Fibroblast of peridontal ligament (primary cell): ENCODE measurements at regions not wholly inside any gene's neighbourhood (a gene's known extent, or its start where the extent isn't known, plus 50 kb on each side); places are given as distances from the start of the nearest gene placed in this dataset.
A peak's percentile ranks its signal among the peaks of the same experiment; 100 is the strongest.

Experiments
- DNase-seq: peaks from one replicate; pipeline ENCODE4 v3.0.0-alpha.2; 2010; ENCODE audit errors: extremely low read depth

DNA sequence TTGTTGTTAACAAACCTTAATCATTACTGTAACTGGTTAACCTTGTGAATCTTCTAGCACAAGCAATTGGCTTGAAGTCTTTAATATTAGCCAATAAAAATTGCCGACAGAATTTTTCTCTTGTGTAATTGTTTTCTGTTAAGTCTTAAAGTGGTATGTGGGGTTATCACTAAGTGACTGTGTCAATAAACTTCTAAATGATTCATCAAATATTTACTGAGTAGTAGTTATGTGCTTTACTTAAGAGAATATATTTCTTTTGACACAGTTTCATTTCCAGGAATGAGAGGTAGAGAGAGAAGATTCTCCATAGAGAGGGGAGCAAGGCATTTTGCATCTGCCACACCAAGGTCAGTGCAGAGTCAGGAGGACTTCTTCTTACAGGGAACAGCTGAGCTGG lies 2361.6 kb upstream of the AGA start:
- DNase-seq = no peak

DNA sequence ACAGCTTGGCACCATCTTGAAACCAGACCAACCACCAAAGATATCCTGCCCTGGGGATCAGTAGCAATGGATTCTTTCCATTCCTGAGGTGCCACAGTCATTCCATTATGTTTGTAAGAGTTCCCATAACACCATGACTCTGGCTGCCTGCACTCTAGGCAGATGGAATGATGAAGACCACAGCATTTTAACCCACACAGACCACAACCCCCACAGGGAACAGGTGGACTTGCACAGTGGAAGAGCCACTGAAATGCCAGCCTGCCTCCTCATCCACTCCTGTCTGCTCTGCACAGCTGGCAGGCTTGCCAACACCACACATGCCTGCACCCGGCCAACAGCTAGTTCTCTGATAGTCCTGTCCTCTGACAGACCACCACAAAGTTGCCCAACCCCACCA lies 2362.2 kb upstream of the AGA start:
- no peak for DNase-seq

DNA sequence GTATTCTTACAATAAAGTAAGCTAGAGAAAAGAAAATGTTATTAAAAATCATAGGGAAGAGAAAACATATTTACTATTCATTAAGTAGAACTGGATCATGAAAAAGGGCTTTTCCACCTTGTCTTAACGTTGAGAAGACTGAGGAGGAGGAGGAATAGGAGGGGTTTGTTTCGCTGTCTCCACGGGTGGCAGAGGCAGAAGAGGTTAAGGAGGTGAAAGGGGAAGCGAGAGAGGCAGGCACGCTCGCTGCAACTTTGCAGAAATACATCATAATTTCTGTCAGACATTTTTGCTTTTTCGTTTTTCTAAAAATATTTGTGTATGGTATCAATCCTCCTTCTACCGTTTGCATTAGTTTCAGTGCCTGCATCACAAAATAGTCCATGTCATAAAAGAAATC lies 2375.1 kb upstream of the AGA start:
- no peak for DNase-seq

DNA sequence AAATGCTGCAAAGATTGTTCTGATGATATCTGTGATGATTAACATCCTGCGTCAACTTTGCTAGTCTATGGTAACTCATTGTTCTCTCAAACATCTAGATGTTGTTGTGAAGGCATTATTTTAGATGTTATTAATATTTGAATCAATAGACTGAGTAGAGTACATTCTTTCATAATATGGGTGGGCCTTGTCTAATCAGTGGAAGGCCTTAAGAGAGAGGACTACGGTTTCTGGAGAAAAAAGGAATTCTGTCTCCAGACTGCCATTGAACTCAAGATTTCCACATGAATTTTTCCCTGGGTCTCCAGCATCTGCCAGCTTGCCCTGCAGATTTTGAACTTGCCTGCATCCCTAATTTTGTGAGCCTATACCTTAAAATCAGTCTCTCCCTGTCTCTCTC lies 2381.1 kb upstream of the AGA start:
- DNase-seq = no peak

DNA sequence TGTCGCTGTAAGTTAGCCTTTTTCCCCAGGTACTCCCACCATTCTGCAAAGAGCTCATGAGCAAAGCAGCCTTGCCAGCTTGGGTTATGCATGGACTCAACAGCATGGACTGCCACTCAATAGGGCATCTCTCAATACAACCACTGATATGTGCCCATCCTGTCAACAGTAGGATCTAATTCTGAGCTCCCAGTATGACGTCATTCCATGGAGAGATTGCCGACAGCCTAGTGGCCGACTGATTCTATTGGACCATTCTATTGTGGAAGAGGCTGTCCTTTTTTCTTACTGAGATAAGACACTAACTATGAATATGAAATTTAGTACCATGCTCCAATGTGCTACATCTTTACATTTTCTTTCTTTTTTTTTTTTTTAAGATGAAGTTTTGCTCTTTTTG lies 2389.0 kb upstream of the AGA start:
- no peak for DNase-seq

DNA sequence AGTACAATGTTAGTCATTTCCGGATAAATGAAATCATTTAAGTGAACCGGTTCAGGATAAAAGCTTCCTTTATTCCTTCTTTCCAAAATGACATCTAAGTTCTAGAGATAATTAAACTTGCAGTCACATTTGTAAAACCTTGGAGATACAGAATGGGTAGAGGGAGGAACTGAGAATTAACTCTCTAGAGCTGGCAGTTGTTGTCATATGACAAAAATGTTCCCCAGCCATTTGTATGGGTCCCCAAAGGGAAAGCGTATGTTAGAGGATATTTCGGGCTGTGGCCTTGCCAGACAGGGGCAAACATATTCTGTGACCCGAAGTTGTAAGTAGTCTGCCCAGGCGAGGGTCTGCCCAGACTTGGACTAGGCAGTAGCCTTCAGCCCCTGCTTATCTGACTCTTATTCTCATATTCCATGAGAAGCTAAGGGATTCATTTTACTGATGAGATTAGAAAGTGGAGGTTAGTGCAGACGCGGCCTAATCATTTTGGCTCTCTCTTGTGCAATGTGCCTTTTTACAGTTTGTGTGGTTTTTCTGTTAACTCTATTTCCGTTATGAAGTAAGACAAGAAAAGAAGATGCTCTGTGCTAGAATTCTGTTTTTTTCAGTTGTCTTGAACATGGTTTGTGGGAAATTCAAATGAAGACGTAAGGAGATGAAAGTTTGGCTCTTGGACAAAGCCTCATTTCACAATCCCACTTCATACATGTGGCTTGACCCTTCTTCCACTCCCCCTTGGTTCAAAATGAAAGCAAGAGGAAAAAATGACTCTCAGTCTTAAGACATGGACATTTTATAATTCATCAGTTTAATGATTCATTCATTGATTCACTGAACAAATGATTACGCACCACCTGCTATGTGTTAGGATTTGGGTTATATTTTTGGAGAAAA lies 2394.2 kb upstream of the AGA start:
- peak; percentile 48 for DNase-seq

DNA sequence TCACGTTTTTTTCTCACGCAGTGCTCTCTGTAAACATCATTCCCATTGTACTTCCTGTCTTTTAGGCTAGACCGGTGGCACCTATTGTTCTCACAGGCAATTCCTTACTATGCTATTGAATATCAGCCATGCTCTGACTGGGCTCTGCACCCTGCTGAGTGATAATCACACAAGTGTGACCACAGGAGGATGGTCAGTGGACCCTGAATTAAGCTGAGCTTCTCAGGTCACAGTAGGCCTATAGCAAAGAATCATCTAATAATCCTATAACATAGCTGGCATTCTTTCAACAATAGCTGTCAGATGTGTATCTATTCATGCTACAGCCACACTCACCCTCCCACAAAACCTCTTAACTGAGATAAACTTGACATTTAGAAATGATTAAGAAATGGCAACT lies 2399.8 kb upstream of the TENM3 start:
- DNase-seq = no peak

DNA sequence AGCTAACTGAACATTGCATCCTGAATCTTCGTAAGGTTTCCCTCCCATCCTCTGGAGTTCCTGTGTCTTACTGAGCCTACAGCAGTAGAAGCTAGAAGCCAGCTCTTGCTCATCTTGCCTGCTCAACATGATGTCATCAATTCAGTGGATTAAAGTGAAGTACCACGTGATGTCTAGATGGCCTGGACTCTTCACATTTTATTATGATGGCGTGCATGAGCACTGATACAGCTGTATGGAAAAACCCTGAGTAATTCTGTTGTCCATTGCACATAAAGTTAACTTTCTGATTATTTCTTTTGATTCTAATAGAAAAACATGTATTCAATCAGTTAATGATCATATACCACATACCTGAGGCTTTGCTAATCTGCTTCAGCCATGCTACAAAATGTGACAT lies 2387.7 kb upstream of the TENM3 start:
- DNase-seq = peak; percentile 65

DNA sequence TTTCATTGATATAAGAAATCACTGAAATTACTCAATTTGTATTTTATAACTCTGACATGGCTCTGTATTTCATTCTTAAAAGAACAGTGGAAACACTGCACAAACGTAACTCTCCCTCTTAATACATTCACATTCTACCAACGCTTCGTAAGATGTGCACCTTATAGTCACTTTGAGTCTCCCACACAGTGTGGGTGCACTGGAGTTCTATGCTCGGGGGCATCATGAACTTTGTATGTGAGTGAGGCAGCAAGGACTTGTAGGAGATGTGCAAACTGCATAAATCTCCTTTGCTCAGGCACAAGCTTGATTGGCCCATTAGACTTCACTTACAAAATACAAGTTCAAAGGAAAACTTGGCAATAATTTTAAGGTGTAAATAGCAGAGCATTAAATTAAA lies 2385.0 kb upstream of the TENM3 start:
- DNase-seq = no peak

DNA sequence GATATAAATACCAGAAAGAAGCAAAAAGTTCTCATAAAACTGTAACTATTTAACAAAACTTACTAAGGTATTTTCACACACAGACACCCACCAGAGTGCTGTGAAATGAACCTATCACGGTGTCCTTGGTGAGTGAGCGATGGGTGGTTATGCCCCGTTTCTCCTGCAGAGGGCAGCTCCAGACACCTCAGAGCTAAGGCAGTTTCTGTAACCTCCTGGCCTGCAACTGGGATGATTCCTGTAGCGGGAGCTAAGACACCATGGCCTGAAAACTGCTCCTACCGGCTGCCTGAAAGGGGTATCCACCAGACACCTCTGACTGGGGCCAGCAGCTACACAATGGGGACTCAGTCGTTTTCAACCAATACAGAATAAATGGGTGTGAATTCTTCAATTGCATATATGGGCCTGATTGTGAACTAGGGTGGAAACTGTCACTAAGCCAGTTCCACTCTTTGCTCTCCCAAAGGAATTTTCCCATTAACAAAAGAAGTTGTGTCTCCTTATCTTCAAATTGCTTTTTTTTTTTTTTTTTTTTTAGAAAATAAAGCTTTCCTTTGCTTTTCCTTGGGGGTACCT lies 2375.8 kb upstream of the TENM3 start:
- peak; percentile 81 for DNase-seq

DNA sequence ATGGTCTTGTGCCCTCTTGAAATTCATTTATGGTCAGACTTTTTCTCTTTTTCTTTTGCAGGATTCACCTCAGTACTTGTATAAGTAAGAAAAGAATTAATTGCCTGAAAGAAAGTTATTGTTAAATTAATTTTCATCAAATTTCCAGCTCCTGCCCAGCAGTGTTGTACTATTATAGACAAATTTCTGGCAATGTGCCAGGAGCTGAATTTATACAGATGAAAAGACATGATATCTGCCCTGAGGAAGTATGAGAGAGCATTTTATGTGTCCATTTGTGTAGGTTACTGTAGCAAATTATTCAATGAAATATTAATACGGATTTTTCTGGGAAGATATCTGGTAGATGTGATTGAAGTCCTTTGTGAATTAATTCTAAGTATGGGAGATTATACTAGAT lies 2371.5 kb upstream of the TENM3 start:
- DNase-seq = no peak

DNA sequence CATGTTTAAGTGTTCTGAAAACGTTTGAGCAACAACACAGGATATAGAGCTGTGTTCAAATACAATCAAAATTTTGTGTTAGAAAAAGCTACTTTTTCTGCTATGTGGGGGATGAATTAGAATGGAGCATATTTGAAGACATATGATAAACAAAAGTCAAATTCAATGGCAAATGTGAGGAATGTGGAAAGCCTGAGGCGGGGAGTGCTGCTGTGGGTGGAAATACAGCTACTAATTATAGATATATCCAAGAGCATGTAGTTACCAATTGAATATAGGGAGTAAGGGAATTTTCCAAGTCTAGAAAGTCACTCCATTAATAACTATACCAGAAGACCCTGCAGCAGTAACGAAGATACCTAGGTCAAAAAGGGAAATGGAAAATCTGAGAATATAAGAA lies 2370.4 kb upstream of the TENM3 start:
- no peak for DNase-seq

DNA sequence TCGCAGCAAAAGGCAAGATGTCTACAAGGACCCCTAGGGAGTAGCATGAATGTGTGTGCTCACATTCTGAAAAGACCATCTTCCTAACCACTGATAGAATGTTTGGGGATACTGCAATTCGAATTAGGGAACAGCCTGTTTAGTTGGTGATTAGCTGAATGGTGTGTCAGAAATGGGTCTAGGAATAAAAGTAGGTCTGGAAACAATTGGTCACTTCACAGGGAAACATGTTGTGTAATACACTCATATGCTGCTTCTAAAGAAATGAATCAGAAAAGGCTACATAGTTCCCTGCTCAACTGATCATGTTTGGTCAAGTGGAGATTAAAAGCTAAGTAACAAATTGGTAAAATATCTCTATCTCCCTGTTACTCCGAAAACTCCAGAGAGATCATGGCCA lies 2362.4 kb upstream of the TENM3 start:
- peak; percentile 54 for DNase-seq

DNA sequence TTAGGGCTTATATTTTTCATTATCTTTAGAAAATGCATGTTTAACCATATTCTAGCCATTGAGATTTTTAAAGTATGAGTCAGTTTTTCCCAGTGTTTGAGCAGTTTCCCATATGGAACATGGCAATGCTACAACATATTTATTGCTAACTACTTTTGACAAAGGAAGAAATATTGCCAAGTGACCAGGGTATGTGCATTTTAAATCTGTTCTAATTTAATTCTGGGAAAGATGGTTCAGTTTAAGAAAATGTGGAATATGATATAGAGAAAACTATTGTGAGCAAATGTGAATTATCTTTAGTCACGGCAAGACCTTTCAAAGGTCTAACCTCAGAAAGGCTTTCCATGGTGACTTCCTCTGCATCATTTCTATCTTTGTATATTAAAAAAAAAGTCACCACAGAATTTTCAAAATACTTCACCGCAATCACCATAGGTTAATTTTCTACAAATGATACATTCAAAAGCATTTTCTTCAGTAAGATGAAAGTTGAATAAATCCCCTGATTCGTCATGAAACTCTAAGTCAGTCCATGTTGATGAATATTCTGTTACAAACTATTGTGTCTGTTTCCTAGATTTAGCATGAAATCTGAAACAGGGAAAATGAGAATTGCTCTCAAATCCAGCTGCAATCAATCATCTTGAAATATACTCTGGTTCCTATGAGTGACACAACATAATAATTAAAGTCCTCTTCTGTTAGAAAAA lies 2349.0 kb upstream of the TENM3 start:
- DNase-seq = peak; percentile 94

DNA sequence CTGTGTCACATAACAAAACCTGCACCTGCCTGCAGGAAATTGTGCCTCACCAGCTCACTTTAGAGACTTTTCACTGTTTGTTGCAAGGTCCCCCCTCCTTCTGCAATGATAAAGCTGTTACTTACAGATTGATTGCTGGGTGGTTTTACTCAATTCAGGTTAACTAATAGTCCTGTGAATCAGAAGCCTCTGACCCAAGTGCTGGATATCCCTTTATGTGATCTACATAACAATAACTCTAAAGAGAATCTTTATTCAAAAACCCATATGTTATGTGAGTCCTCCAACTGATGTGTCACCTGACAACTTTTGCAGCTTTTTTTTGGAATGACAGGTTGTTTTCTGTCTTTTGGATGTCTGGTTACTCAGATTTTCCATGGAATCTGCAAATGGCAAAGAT lies 2323.6 kb upstream of the TENM3 start:
- DNase-seq = no peak

DNA sequence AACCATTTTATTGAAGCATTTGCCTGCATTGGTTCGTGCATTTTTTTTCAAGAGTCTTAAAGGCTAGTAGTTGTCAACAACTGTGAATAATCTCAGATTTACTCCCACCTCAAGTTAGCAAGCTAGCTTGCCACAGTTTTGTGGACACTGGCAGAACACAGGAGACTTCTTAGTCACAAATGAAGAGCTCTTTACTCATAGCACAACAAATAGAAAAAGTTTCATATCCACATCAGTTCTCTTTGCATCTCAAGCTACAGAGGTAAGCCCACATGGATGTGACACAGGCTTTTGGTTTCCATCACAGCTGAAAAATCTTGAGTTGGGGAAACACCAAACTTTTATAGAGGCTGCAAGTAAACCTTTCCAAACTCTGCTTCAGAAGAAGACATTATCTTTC lies 2315.7 kb upstream of the TENM3 start:
- DNase-seq = no peak

DNA sequence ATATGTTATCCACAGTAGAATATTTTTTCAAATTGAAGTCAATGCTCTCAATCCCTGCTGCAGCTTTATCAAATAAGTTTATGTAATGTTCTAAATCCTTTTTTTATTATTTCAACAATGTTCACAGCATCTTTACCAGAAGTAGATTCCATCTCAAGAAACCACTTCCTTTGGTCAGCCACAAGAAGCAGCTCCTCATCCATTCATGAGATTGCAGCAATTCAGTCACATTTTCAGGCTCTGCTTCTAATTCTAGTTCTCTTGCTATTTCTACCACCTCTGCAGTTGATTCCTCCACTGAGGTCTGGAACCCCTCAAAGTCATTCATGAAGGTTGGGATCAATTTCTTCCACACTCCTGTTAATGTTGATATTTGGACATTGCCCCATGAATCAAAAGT lies 2301.3 kb upstream of the TENM3 start:
- DNase-seq = no peak

DNA sequence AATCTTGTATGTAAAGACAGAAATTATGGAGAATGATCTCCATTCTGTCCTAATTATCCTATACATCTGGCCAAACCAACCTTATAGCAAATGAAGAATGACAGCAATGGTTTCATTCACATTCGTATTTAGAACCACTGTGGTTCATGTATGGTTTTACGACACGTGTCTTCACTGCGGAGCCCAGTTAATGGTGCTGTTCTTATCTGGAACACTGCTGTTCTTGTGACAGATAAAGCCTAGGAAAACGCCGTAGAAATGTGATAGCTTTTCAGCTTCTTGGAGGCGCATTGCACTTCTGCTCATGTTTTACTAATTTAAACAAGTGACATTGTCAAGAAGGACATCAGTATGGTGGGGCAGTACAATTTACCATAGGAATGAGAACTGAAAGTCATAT lies 2266.4 kb upstream of the TENM3 start:
- no peak for DNase-seq

DNA sequence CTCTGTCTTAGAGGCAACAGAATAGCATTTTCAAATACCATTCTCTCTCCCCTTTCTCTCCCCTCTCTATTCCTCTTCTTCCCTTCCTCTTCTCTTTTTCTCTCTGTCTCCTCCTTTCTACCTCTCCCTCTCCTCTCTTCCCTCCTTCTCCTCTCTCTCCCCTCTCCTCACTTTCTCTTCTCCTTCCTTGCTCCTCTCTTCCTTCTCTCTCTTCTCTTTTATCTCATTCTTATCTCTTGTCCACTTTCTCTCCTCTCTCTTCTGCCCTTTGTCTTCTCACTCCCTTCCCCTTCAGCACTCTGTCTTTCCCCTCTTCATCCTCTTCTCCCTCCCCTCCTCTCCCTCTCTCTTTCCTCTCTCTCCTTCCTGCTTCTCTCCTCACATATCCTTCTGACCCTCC lies 2265.8 kb upstream of the TENM3 start:
- no peak for DNase-seq

DNA sequence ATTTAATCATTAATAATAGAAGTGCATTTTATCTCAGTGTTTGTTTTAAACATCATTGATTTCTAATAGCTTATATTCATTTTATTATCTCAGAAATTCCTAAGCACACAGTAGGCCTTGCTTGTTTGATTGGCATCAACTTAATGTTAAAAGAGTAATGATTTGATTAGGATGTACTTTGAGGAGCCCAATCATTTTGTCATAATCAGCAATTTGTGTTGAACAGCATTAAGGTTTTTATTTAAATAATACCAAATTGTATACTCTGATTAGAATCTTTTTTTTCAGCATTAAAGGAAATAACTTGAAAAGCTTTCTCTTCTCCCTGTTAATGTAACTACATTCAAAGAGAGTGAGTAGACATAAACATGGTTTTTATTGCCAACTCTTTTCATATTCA lies 2262.0 kb upstream of the TENM3 start:
- DNase-seq = no peak

DNA sequence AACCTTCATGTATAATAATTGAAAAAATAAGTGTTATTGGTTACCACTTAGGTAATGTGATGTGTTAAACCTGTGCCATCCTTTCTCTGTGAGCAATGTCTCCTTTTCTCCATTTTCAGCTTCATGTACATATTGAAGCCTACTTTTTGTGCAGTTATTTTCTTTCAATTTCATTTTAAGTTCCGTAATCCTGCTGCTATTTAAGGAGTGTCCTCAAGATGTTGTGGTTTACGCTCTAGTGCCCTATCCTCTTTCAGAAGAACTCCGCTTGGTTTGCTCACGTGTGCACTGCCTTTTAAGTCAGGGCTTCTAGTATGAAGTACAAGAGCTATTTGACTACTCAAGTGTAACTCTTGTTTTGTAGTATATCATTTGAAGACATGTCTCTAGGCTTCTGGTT lies 2253.2 kb upstream of the TENM3 start:
- no peak for DNase-seq

DNA sequence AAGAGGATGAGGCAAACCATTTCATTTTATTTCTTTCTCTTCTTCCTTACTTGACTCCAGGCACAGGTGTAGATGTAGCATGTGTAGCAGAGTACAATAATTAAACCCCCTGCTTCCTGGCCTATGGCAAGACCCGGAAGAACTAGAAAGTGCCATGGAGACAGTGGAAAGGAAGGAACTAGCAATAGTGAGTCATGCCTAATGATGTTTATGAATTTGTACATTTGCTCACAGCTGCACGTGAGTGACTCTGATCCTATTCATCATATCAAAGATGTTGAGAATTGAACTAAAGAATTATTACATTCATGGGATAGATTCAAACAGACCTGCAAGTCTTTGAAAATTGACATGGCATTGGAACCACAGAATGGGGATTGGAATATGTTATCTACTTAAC lies 2233.9 kb upstream of the TENM3 start:
- DNase-seq = peak; percentile 1

DNA sequence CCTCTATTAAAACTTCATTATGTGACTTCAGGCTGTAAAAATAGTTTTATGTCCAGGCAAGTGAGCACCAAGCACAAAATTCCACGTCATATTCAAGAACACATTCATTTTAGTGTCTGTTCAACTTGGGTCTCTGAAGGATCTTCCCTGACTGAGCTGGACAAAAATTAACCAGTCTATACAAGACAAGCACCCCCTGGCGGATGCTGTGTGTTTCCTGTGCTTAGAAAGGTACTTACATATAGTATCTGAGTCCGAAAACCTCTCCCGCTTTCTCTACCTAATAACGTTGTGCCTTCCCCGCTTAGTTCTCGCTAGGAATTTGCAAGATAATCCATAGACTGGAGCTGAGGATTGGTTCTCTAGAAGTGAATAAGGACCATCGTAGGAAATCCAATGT lies 2214.5 kb upstream of the TENM3 start:
- peak; percentile 78 for DNase-seq
